Neural cell (in vitro differentiated cells): ENCODE measurements at regions not wholly inside any gene's neighbourhood (a gene's known extent, or its start where the extent isn't known, plus 50 kb on each side); places are given as distances from the start of the nearest gene placed in this dataset.

Source experiments
- H2AFZ ChIP-seq: fragments of 200-600, 300-800 bp; sonication (generic), shearing (Covaris generic); 2 replicates; pipeline ENCODE4 v1.6.0; 2014; ENCODE audit warnings: low read depth, mild to moderate bottlenecking, antibody characterized with exemption, low read length, moderate library complexity
- H3F3A ChIP-seq: fragments of 200-600 bp; shearing (Covaris generic); 2 replicates; pipeline ENCODE4 v1.6.1; 2016; ENCODE audit warnings: mild to moderate bottlenecking, moderate library complexity, mixed read lengths, antibody characterized with exemption, low read length; ENCODE audit not compliant: insufficient read depth, poor library complexity, severe bottlenecking
- H3K27ac ChIP-seq: fragments of 200-600, 300-800 bp; sonication (generic), shearing (Covaris generic); 2 replicates; pipeline ENCODE4 v1.5.1; 2014; ENCODE audit warnings: mild to moderate bottlenecking, low read length, moderate library complexity
- H3K27me3 ChIP-seq: fragments of 300-800, 200-600 bp; sonication (generic), shearing (Covaris generic); 2 replicates; pipeline ENCODE4 v1.6.0; 2014; ENCODE audit warnings: mild to moderate bottlenecking, low read depth, low read length, moderate library complexity; ENCODE audit not compliant: insufficient read depth
- H3K36me3 ChIP-seq: fragments of 300-800, 200-600 bp; sonication (generic), shearing (Covaris generic); 2 replicates; pipeline ENCODE4 v1.5.1; 2014; ENCODE audit warnings: mild to moderate bottlenecking, antibody characterized with exemption, low read length, moderate library complexity; ENCODE audit not compliant: insufficient read depth
- H3K4me2 ChIP-seq: fragments of 300-800, 200-600 bp; sonication (generic), shearing (Covaris generic); 2 replicates; pipeline ENCODE4 v1.6.0; 2014; ENCODE audit warnings: mild to moderate bottlenecking, low read length
- H3K4me3 ChIP-seq: fragments of 300-800, 200-600 bp; sonication (generic), shearing (Covaris generic); 2 replicates; pipeline ENCODE4 v1.5.1; 2014; ENCODE audit warnings: mild to moderate bottlenecking, low read length, moderate library complexity
- H3K79me2 ChIP-seq: fragments of 200-600 bp; shearing (Covaris generic); replicated peaks from 2 replicates; pipeline ENCODE4 v1.6.0; 2014; ENCODE audit warnings: mild to moderate bottlenecking, low read length, moderate library complexity; ENCODE audit not compliant: insufficient read depth
- H3K9ac ChIP-seq: fragments of 300-800, 200-600 bp; sonication (generic), shearing (Covaris generic); 2 replicates; pipeline ENCODE4 v1.6.1; 2016; ENCODE audit warnings: mild to moderate bottlenecking, low read length, mixed read lengths
- H3K9me2 ChIP-seq: fragments of 200-600 bp; shearing (Covaris generic); 2 replicates; pipeline ENCODE4 v1.6.1; 2016; ENCODE audit warnings: mild to moderate bottlenecking, low read length, mixed read lengths; ENCODE audit not compliant: insufficient read depth
- H3K9me3 ChIP-seq: fragments of 200-600, 300-800 bp; sonication (generic), shearing (Covaris generic); 2 replicates; pipeline ENCODE4 v1.6.1; 2016; ENCODE audit warnings: mild to moderate bottlenecking, mixed run types, low read length, moderate library complexity, mixed read lengths
- H4K20me1 ChIP-seq: fragments of 200-600 bp; shearing (Covaris generic); 2 replicates; pipeline ENCODE4 v1.6.1; 2016; ENCODE audit warnings: mild to moderate bottlenecking, mixed run types; ENCODE audit not compliant: insufficient read depth
- EP300 ChIP-seq: fragments of 450-650 bp; conservative IDR thresholded peaks from 2 replicates; pipeline ENCODE4 v1.6.1; 2014; ENCODE audit warnings: antibody characterized with exemption, mild to moderate bottlenecking, moderate library complexity; ENCODE audit not compliant: poor library complexity, severe bottlenecking
- EZH2 ChIP-seq: fragments of 200-600, 300-800 bp; shearing (Covaris generic), sonication (generic); IDR thresholded peaks from 2 replicates; pipeline ENCODE4 v1.6.1; 2014; ENCODE audit warnings: antibody characterized with exemption, low read length, borderline replicate concordance, mild to moderate bottlenecking; ENCODE audit not compliant: insufficient read depth, poor library complexity, severe bottlenecking
- MXI1 ChIP-seq: fragments of 450-650 bp; conservative IDR thresholded peaks from 2 replicates; pipeline ENCODE4 v1.6.1; 2014; ENCODE audit warnings: antibody characterized with exemption, mild to moderate bottlenecking; ENCODE audit not compliant: poor library complexity, severe bottlenecking
- POLR2AphosphoS5 ChIP-seq: IDR thresholded peaks from 2 replicates; pipeline ENCODE4 v1.6.1; 2012
- RAD21 ChIP-seq: fragments of 450-650 bp; conservative IDR thresholded peaks from 2 replicates; pipeline ENCODE4 v1.6.1; 2014; ENCODE audit warnings: antibody characterized with exemption, mild to moderate bottlenecking, moderate library complexity
- REST ChIP-seq: IDR thresholded peaks from 2 replicates; pipeline ENCODE4 v1.6.1; 2012; ENCODE audit warnings: borderline replicate concordance
- SMC3 ChIP-seq: fragments of 450-650 bp; conservative IDR thresholded peaks from 2 replicates; pipeline ENCODE4 v1.6.1; 2014; ENCODE audit warnings: antibody characterized with exemption, mild to moderate bottlenecking, moderate library complexity; ENCODE audit not compliant: poor library complexity
- TAF1 ChIP-seq: IDR thresholded peaks from 2 replicates; pipeline ENCODE4 v1.6.1; 2012; ENCODE audit warnings: low read depth
- TF ChIP-seq, protein P1 (sequence below): fragments of 450-650 bp; IDR thresholded peaks from 2 replicates; pipeline ENCODE4 v1.5.1; 2014; ENCODE audit warnings: antibody characterized with exemption, mild to moderate bottlenecking, moderate library complexity; ENCODE audit not compliant: poor library complexity, severe bottlenecking

- no peak for TF ChIP-seq SMC3
- TF ChIP-seq EZH2, result no peak
- TF ChIP-seq TAF1, result no peak
- H3K4me3 ChIP-seq, result peak overlapping the region; percentile 75
- H3K4me2 ChIP-seq, result no peak overlapping the region
- H3F3A ChIP-seq, result no peaks in the 10 kb centered on the region
- no peaks in the 10 kb centered on the region for H3K79me2 ChIP-seq
- no peaks in the 10 kb centered on the region for H3K36me3 ChIP-seq
- H2AFZ ChIP-seq, result no peak overlapping the region
- H3K9ac ChIP-seq, result no peak overlapping the region
- H4K20me1 ChIP-seq, result no peaks in the 10 kb centered on the region
- H3K27me3 ChIP-seq, result peaks cover 38% of the 10 kb centered on the region
- no peak overlapping the region for H3K27ac ChIP-seq
- H3K9me3 ChIP-seq, result no peaks in the 10 kb centered on the region
- no peaks in the 10 kb centered on the region for H3K9me2 ChIP-seq
These were observed 107.4 kb upstream of the DOCK9 start for GRCh38 chr13:99085139-99085807.

- no peak overlapping the region for H3K27ac ChIP-seq
- H3F3A ChIP-seq, result no peaks in the 10 kb centered on the region
- H2AFZ ChIP-seq, result no peak overlapping the region
- no peaks in the 10 kb centered on the region for H3K9me3 ChIP-seq
- H3K4me3 ChIP-seq, result peak overlapping the region; percentile 75
- H4K20me1 ChIP-seq, result no peaks in the 10 kb centered on the region
- H3K9ac ChIP-seq, result peak overlapping the region; percentile 53
- H3K4me2 ChIP-seq, result peak overlapping the region; percentile 59
- no peaks in the 10 kb centered on the region for H3K36me3 ChIP-seq
- peaks cover 38% of the 10 kb centered on the region for H3K27me3 ChIP-seq
- no peaks in the 10 kb centered on the region for H3K9me2 ChIP-seq
- no peaks in the 10 kb centered on the region for H3K79me2 ChIP-seq
- no peak for TF ChIP-seq TAF1
- TF ChIP-seq SMC3, result peak; percentile 30
- no peak for TF ChIP-seq MXI1
- no peak for TF ChIP-seq EZH2
- no peak for TF ChIP-seq POLR2AphosphoS5
- TF ChIP-seq, protein P1, sequence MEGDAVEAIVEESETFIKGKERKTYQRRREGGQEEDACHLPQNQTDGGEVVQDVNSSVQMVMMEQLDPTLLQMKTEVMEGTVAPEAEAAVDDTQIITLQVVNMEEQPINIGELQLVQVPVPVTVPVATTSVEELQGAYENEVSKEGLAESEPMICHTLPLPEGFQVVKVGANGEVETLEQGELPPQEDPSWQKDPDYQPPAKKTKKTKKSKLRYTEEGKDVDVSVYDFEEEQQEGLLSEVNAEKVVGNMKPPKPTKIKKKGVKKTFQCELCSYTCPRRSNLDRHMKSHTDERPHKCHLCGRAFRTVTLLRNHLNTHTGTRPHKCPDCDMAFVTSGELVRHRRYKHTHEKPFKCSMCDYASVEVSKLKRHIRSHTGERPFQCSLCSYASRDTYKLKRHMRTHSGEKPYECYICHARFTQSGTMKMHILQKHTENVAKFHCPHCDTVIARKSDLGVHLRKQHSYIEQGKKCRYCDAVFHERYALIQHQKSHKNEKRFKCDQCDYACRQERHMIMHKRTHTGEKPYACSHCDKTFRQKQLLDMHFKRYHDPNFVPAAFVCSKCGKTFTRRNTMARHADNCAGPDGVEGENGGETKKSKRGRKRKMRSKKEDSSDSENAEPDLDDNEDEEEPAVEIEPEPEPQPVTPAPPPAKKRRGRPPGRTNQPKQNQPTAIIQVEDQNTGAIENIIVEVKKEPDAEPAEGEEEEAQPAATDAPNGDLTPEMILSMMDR, result peak; percentile 39
- TF ChIP-seq RAD21, result peak; percentile 42
These were observed 108.0 kb upstream of the DOCK9 start for GRCh38 chr13:99085808-99086266.

- Histone ChIP-seq H3K27ac (no peak overlapping the region), H2AFZ (peak overlapping the region; percentile 77), H4K20me1 (no peaks in the 10 kb centered on the region), H3K9me3 (no peaks in the 10 kb centered on the region), H3K36me3 (no peaks in the 10 kb centered on the region), H3K79me2 (no peaks in the 10 kb centered on the region), H3K9me2 (no peaks in the 10 kb centered on the region), H3K9ac (peak overlapping the region; percentile 72), H3F3A (no peaks in the 10 kb centered on the region), H3K27me3 (peaks cover 38% of the 10 kb centered on the region), H3K4me3 (peak overlapping the region; percentile 85), H3K4me2 (peak overlapping the region; percentile 59)
- no peak for TF ChIP-seq EZH2
- TF ChIP-seq TAF1, result no peak
- TF ChIP-seq POLR2AphosphoS5, result no peak
- TF ChIP-seq EP300, result no peak
- TF ChIP-seq, protein P1, result no peak
- no peak for TF ChIP-seq SMC3
- no peak for TF ChIP-seq MXI1
- no peak for TF ChIP-seq RAD21
- TF ChIP-seq REST, result no peak
These were observed 108.6 kb upstream of the DOCK9 start for GRCh38 chr13:99086267-99087097.
